GM23248 (cell line): ENCODE measurements at regions not wholly inside any gene's neighbourhood (a gene's known extent, or its start where the extent isn't known, plus 50 kb on each side); places are given as distances from the start of the nearest gene placed in this dataset.
A peak's percentile ranks its signal among the peaks of the same experiment; 100 is the strongest.

Experiments used
- DNase-seq: peaks from one replicate; pipeline ENCODE4 v3.0.0-alpha.2; 2015
- H2AFZ ChIP-seq: fragments of 200-600 bp; sonication (generic); 2 replicates; pipeline ENCODE4 v1.6.1; 2016; ENCODE audit warnings: antibody characterized with exemption
- H3F3A ChIP-seq: fragments of 200-600 bp; sonication (generic); 2 replicates; pipeline ENCODE4 v1.6.1; 2016; ENCODE audit warnings: mild to moderate bottlenecking, antibody characterized with exemption, mixed run types; ENCODE audit not compliant: insufficient read depth
- H3K27ac ChIP-seq: fragments of 200-600 bp; sonication (generic); 2 replicates; pipeline ENCODE4 v1.5.1; 2016; ENCODE audit warnings: mild to moderate bottlenecking
- H3K27me3 ChIP-seq: fragments of 200-600 bp; sonication (generic); replicated peaks from 2 replicates; pipeline ENCODE4 v1.6.1; 2016; ENCODE audit warnings: mild to moderate bottlenecking; ENCODE audit not compliant: insufficient read depth
- H3K36me3 ChIP-seq: fragments of 200-600 bp; sonication (generic); 2 replicates; pipeline ENCODE4 v1.6.1; 2016; ENCODE audit warnings: low read depth, mild to moderate bottlenecking
- H3K4me1 ChIP-seq: fragments of 200-600 bp; sonication (generic); 2 replicates; pipeline ENCODE4 v1.6.1; 2016; ENCODE audit warnings: mild to moderate bottlenecking; ENCODE audit not compliant: insufficient read depth
- H3K4me2 ChIP-seq: fragments of 200-600 bp; sonication (generic); one replicate; pipeline ENCODE4 v1.6.1; 2016; ENCODE audit warnings: mild to moderate bottlenecking; ENCODE audit not compliant: unreplicated experiment
- H3K4me3 ChIP-seq: fragments of 200-600 bp; sonication (generic); 2 replicates; pipeline ENCODE4 v1.5.1; 2016; ENCODE audit warnings: mild to moderate bottlenecking
- H3K79me2 ChIP-seq: fragments of 200-600 bp; sonication (generic); 2 replicates; pipeline ENCODE4 v1.6.1; 2016; ENCODE audit warnings: mild to moderate bottlenecking; ENCODE audit not compliant: insufficient read depth
- H3K9ac ChIP-seq: fragments of 200-600 bp; sonication (generic); 2 replicates; pipeline ENCODE4 v1.6.1; 2016; ENCODE audit warnings: mild to moderate bottlenecking
- H3K9me2 ChIP-seq: fragments of 200-600 bp; sonication (generic); 2 replicates; pipeline ENCODE4 v1.6.1; 2016; ENCODE audit warnings: mixed run types, mild to moderate bottlenecking, moderate library complexity; ENCODE audit not compliant: insufficient read depth
- H3K9me3 ChIP-seq: fragments of 200-600 bp; sonication (generic); one replicate; pipeline ENCODE4 v1.6.1; 2017; ENCODE audit warnings: low read depth
- H4K20me1 ChIP-seq: fragments of 200-600 bp; sonication (generic); 2 replicates; pipeline ENCODE4 v1.6.0; 2016; ENCODE audit not compliant: insufficient read depth
- EZH2 ChIP-seq: fragments of 200-600 bp; sonication (generic); IDR thresholded peaks from 2 replicates; pipeline ENCODE4 v1.6.1; 2018; ENCODE audit warnings: antibody characterized with exemption, mild to moderate bottlenecking; ENCODE audit not compliant: insufficient read depth, poor library complexity, severe bottlenecking
- EZH2phosphoT487 ChIP-seq: fragments of 200-600 bp; sonication (generic); IDR thresholded peaks from 2 replicates; pipeline ENCODE4 v1.6.1; 2018; ENCODE audit warnings: antibody characterized with exemption, moderate library complexity, mild to moderate bottlenecking, low read depth; ENCODE audit not compliant: insufficient read depth
- WGBS, 2 experiments: methylation state at CpG; one replicate each; pipeline ENCODE4 v1.1.6; 2015 to 2017; ENCODE audit warnings: low lambda C conversion rate in 2 of 2, low coverage in 1 of 2; ENCODE audit errors: missing lambda C conversion rate in 2 of 2; 5-methylcytosine and 5-hydroxymethylcytosine counted together
- in situ Hi-C: fragments of 300-500 bp; cut with MboI; formaldehyde crosslinking; loops from 2 replicates; pipeline ENCODE4 v1.15.0; 2020

DNA sequence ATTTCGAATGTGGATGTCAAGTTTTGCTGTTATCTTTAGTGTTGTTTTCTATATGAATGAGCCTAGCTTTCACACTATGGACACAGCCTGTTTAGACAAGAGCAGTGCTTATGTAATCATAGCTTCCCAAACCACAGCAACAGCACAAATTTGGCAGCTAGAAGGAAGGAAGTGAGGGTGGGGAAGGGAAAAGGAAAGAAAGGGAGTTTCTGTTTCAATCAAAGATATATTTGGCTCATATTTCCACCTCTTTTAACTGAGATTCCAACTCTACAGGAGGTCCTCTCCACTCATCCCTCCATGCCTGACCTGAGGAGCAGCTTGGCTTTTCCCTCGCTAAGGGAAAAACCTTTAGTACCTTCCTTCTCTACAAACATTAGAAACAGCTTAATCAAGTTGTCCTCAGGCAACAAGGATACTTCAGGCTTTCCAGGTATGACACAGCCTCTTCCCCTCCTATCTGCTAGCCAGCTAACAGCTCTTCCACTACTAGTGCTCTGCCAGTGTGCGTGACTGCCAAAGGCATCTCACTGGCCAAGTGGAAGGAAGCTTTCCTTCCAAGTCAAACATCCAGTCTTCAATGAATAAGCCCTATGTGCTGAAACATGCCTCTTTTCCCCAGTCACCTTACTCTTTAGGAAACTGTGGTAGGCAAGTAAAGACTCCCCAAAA, 268.6 kb upstream of the PTGER4 start:
- in situ Hi-C loops: no loop called here
- no peak overlapping the region for H3K4me2 ChIP-seq
- no peak overlapping the region for H3K9ac ChIP-seq

DNA sequence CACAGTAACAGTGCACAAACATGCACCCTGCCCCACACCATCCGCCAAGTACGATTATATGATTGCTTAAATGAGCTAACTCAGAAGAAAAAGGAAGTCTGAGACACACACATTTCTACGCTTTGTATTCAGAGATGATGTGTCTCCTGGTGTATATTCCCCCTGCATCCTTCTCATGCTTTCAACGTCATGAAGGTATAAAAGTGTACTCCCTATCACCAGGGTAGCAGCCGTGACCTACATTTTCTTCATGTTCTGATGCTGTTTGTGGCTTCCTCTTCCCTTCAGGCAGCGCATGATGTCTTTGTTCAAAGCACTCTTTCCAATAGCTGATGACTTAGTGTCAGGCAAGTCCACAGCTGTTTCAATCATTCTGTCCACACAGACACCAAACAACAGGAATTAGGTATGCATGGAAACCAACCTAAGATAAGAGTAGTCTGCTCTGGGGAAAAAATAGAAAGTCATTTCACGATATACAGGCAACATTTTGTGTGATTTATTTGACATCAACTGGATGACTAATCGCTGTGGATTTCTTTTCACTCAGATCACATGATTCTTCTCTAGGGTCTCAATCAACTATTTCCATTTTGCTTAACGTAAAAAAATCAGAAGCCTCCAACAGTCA, 269.4 kb upstream of the PTGER4 start:
- H3K4me1 ChIP-seq: peaks cover 8% of the 10 kb centered on the region; the same call in 1 of the 2 replicates
- H3K9ac ChIP-seq: no peak overlapping the region
- no peaks in the 10 kb centered on the region for H3K27me3 ChIP-seq
- no peaks in the 10 kb centered on the region for H3K9me3 ChIP-seq
- H3K9me2 ChIP-seq: no peaks in the 10 kb centered on the region
- H2AFZ ChIP-seq: no peak overlapping the region
- no peak for DNase-seq
- no peaks in the 10 kb centered on the region for H3K36me3 ChIP-seq
- TF ChIP-seq EZH2: no peak
- no peak for TF ChIP-seq EZH2phosphoT487
- 69 to 74% methylated on average over 9 of the region's 9 CpGs for WGBS, 2 experiments
- in situ Hi-C loops: no loop called here
- H3K4me2 ChIP-seq: no peak overlapping the region
- H3K79me2 ChIP-seq: no peaks in the 10 kb centered on the region
- no peaks in the 10 kb centered on the region for H3F3A ChIP-seq
- no peak overlapping the region for H3K4me3 ChIP-seq
- H4K20me1 ChIP-seq: no peaks in the 10 kb centered on the region
- no peak overlapping the region for H3K27ac ChIP-seq

More for the DNA sequence above, 268.6 kb upstream of the PTGER4 start:
- no peaks in the 10 kb centered on the region for H3K36me3 ChIP-seq
- H4K20me1 ChIP-seq: no peaks in the 10 kb centered on the region
- H3F3A ChIP-seq: no peaks in the 10 kb centered on the region
- H3K4me1 ChIP-seq: peaks cover 8% of the 10 kb centered on the region; the same call in 1 of the 2 replicates
- no peaks in the 10 kb centered on the region for H3K27me3 ChIP-seq
- no peaks in the 10 kb centered on the region for H3K79me2 ChIP-seq
- H3K4me3 ChIP-seq: no peak overlapping the region
- no peak for TF ChIP-seq EZH2
- TF ChIP-seq EZH2phosphoT487: no peak
- WGBS, 2 experiments: 88% methylated on average over 3 of the region's 3 CpGs
- H3K27ac ChIP-seq: no peak overlapping the region
- no peaks in the 10 kb centered on the region for H3K9me2 ChIP-seq
- H3K9me3 ChIP-seq: no peaks in the 10 kb centered on the region
- peak; percentile 37 for DNase-seq
- no peak overlapping the region for H2AFZ ChIP-seq

DNA sequence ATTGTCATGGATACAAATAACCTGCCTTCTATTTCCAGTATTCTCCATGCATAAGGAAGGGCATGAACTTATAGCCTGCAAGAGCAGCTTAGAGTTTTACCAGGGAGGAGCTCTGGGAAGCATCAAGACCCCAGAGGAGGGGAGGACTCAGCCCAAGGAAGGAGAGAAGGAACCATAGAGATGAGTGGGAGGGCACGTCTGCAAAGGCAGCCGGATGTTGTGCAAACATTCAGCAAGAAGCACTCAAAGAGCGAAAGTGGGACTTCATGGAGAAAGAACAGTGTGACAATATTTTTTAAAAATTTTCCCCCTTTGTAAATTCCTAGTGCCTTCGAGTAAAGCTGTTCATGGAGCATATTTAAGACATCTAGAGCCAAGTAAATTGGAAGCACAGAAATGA, 270.1 kb upstream of the PTGER4 start:
- Histone ChIP-seq H4K20me1 (no peaks in the 10 kb centered on the region), H3K9me3 (no peaks in the 10 kb centered on the region), H3K9me2 (no peaks in the 10 kb centered on the region), H3K36me3 (no peaks in the 10 kb centered on the region), H3K27ac (no peak overlapping the region), H3F3A (no peaks in the 10 kb centered on the region), H3K4me2 (no peak overlapping the region), H2AFZ (no peak overlapping the region), H3K4me3 (no peak overlapping the region), H3K27me3 (no peaks in the 10 kb centered on the region), H3K4me1 (peaks cover 8% of the 10 kb centered on the region; the same call in 1 of the 2 replicates), H3K9ac (no peak overlapping the region), H3K79me2 (no peaks in the 10 kb centered on the region)
- in situ Hi-C loops: no loop called here
- DNase-seq: no peak
- 94 to 98% methylated on average over 4 of the region's 4 CpGs for WGBS, 2 experiments
- TF ChIP-seq EZH2 (no peak), EZH2phosphoT487 (no peak)

DNA sequence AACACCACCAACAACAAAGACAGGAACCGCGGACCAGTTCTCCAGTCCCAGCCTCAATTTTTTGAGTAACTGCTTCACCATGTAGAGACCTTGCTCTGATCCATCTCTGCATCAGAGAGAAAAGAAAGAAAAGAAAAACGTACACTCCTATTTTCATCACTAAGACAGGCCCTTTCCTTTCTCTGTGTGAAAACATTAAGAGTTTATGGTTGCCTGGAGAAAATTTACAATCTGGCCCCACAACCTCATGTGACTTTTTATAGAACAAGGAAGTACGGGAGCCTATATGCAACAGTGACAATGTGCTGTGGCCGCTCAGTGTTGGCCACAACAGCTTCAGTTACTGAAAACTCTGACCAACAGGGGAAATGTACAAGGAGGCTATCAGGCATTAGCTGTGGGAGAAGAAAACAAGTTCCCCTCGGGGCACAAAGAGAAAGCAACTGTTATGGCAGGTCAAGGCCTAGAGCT, 272.9 kb upstream of the PTGER4 start:
- H3K27me3 ChIP-seq: no peaks in the 10 kb centered on the region
- H3K9me3 ChIP-seq: no peaks in the 10 kb centered on the region
- no peak overlapping the region for H3K27ac ChIP-seq
- H3K4me3 ChIP-seq: no peak overlapping the region
- in situ Hi-C loops: no loop called here
- no peak overlapping the region for H2AFZ ChIP-seq
- WGBS, 2 experiments: 79 to 90% methylated on average over 6 of the region's 6 CpGs
- no peak for DNase-seq
- H3F3A ChIP-seq: no peaks in the 10 kb centered on the region
- H3K79me2 ChIP-seq: no peaks in the 10 kb centered on the region
- H4K20me1 ChIP-seq: no peaks in the 10 kb centered on the region
- no peaks in the 10 kb centered on the region for H3K9me2 ChIP-seq
- peaks cover 6% of the 10 kb centered on the region; the same call in 1 of the 2 replicates for H3K4me1 ChIP-seq
- H3K9ac ChIP-seq: no peak overlapping the region
- H3K4me2 ChIP-seq: no peak overlapping the region
- TF ChIP-seq EZH2: no peak
- TF ChIP-seq EZH2phosphoT487: no peak
- H3K36me3 ChIP-seq: no peaks in the 10 kb centered on the region
